H1 (cell line): ENCODE measurements at regions not wholly inside any gene's neighbourhood (a gene's known extent, or its start where the extent isn't known, plus 50 kb on each side); places are given as distances from the start of the nearest gene placed in this dataset.

Source experiments
- CTCF ChIA-PET: fragments of 300-600 bp; sonication (Branson Sonifier 250); formaldehyde crosslinking; loops from one replicate; lab custom pipeline; 2021; ENCODE audit not compliant: partially characterized antibody; lab: Charles Lee
- POLR2A ChIA-PET: fragments of 300-600 bp; sonication (Branson Sonifier 250); formaldehyde crosslinking; loops from one replicate; lab custom pipeline; 2021; ENCODE audit warnings: inconsistent platforms; ENCODE audit not compliant: partially characterized antibody; lab: Charles Lee
- DNase-seq, 2 experiments: peaks; one replicate each; pipeline versions ENCODE4 v3.0.0 to v3.0.0-alpha.2; 2010 to 2022; ENCODE audit warnings: low spot score in 2 of 2, low read depth in 1 of 2, mixed read lengths in 1 of 2
- FAIRE-seq: peaks from 2 replicates; lab custom pipeline; 2011; peaks lifted over from hg19 to GRCh38; lab: Jason Lieb, UNC
- H2AFZ ChIP-seq: 2 replicates; pipeline ENCODE4 v1.8.1; 2012; ENCODE audit warnings: low read length, inconsistent platforms
- H2AK5ac ChIP-seq: 2 replicates; pipeline ENCODE4 v1.6.1; 2013; ENCODE audit warnings: low read depth, low read length
- H2BK120ac ChIP-seq: replicated peaks from 2 replicates; pipeline ENCODE3; 2013; ENCODE audit warnings: low read depth, low read length, inconsistent platforms
- H2BK12ac ChIP-seq: 2 replicates; pipeline ENCODE4 v1.6.1; 2013; ENCODE audit warnings: low read depth, low read length
- H2BK15ac ChIP-seq: 2 replicates; pipeline ENCODE4 v1.6.1; 2013; ENCODE audit warnings: low read length
- H2BK20ac ChIP-seq: 2 replicates; pipeline ENCODE4 v1.6.1; 2013; ENCODE audit warnings: low read length
- H2BK5ac ChIP-seq: 2 replicates; pipeline ENCODE4 v1.6.1; 2013; ENCODE audit warnings: low read depth, low read length
- H3K14ac ChIP-seq: 2 replicates; pipeline ENCODE4 v1.6.1; 2013; ENCODE audit warnings: inconsistent platforms; ENCODE audit not compliant: insufficient read length
- H3K18ac ChIP-seq: 2 replicates; pipeline ENCODE4 v1.6.1; 2013; ENCODE audit warnings: low read length; ENCODE audit errors: extremely low read depth
- H3K23ac ChIP-seq: 2 replicates; pipeline ENCODE4 v1.6.1; 2013; ENCODE audit warnings: inconsistent platforms; ENCODE audit not compliant: insufficient read length
- H3K23me2 ChIP-seq: 2 replicates; pipeline ENCODE4 v1.6.1; 2013; ENCODE audit warnings: low read depth, low read length
- H3K27ac ChIP-seq: 2 replicates; pipeline ENCODE4 v1.6.1; 2011; ENCODE audit warnings: low read depth, low read length, inconsistent platforms
- H3K27me3 ChIP-seq, 4 experiments: replicated peaks in 1 of 4; 1 replicate in 1 of 4; 2 replicates in 3 of 4; pipeline versions ENCODE4 v1.6.1 to v1.8.1; 2011 to 2013; ENCODE audit warnings: low read length in 3 of 4, mild to moderate bottlenecking in 3 of 4, inconsistent platforms in 2 of 4, mixed read lengths in 2 of 4, moderate library complexity in 1 of 4; ENCODE audit not compliant: control insufficient read depth in 3 of 4, insufficient read depth in 3 of 4; ENCODE audit errors: extremely low read depth in 1 of 4
- H3K36me3 ChIP-seq, 4 experiments: 2 replicates each; pipeline versions ENCODE4 v1.6.1 to v1.8.1; 2011 to 2013; ENCODE audit warnings: mild to moderate bottlenecking in 4 of 4, low read length in 3 of 4, moderate library complexity in 2 of 4, control low read depth in 1 of 4, inconsistent platforms in 1 of 4; ENCODE audit not compliant: insufficient read depth in 4 of 4, control insufficient read depth in 2 of 4
- H3K4ac ChIP-seq: replicated peaks from 2 replicates; pipeline ENCODE3; 2013; ENCODE audit warnings: low read length, low read depth, mixed read lengths, inconsistent platforms; ENCODE audit not compliant: insufficient read length
- H3K4me1 ChIP-seq, 4 experiments: replicated peaks in 1 of 4; 1 replicate in 1 of 4; 2 replicates in 3 of 4; pipeline versions ENCODE4 v1.6.1 to v1.8.1; 2011 to 2013; ENCODE audit warnings: low read length in 3 of 4, inconsistent platforms in 2 of 4, mixed read lengths in 1 of 4; ENCODE audit not compliant: insufficient read depth in 4 of 4, control insufficient read depth in 3 of 4
- H3K4me2 ChIP-seq, 2 experiments: 2 replicates each; pipeline versions ENCODE4 v1.6.1 to v1.8.1; 2011 to 2013; ENCODE audit warnings: low read depth in 2 of 2, low read length in 2 of 2, control low read depth in 1 of 2, inconsistent platforms in 1 of 2, mild to moderate bottlenecking in 1 of 2; ENCODE audit not compliant: insufficient read depth in 1 of 2
- H3K4me3 ChIP-seq, 4 experiments: fragments of 200-600, 300-600 bp in 1 of 4; sonication (generic), shearing (Covaris generic), sonication (Bioruptor Twin) in 1 of 4; 2 replicates each; pipeline versions ENCODE4 v1.5.1 to v1.8.1; 2011 to 2016; ENCODE audit warnings: low read length in 4 of 4, low read depth in 3 of 4, control low read depth in 2 of 4, inconsistent platforms in 2 of 4, mild to moderate bottlenecking in 2 of 4, mixed read lengths in 1 of 4, moderate library complexity in 1 of 4; ENCODE audit not compliant: insufficient read depth in 2 of 4; ENCODE audit errors: extremely low read depth in 1 of 4
- H3K56ac ChIP-seq: replicated peaks from 2 replicates; pipeline ENCODE3; 2013; ENCODE audit warnings: low read depth, mild to moderate bottlenecking, mixed read lengths, low read length, inconsistent platforms; ENCODE audit not compliant: insufficient read length
- H3K79me1 ChIP-seq: 2 replicates; pipeline ENCODE4 v1.6.1; 2013; ENCODE audit warnings: low read depth, low read length, control low read depth
- H3K79me2 ChIP-seq, 2 experiments: 2 replicates each; pipeline versions ENCODE4 v1.6.1 to v1.8.1; 2012 to 2013; ENCODE audit warnings: low read length in 2 of 2, mild to moderate bottlenecking in 2 of 2, inconsistent platforms in 1 of 2; ENCODE audit not compliant: insufficient read depth in 2 of 2, control insufficient read depth in 1 of 2
- H3K9ac ChIP-seq, 4 experiments: replicated peaks in 1 of 4; 1 replicate in 1 of 4; 2 replicates in 3 of 4; pipeline versions ENCODE4 v1.6.1 to v1.8.1; 2011 to 2013; ENCODE audit warnings: low read depth in 3 of 4, low read length in 3 of 4, control low read depth in 2 of 4, mild to moderate bottlenecking in 2 of 4, moderate library complexity in 2 of 4, inconsistent platforms in 1 of 4; ENCODE audit errors: extremely low read depth in 1 of 4
- H3K9me3 ChIP-seq, 2 experiments: 2 replicates each; pipeline versions ENCODE4 v1.6.1 to v1.8.1; 2012 to 2013; ENCODE audit warnings: mild to moderate bottlenecking in 2 of 2, moderate library complexity in 2 of 2, control low read depth in 1 of 2, inconsistent platforms in 1 of 2, low read depth in 1 of 2, low read length in 1 of 2, mixed read lengths in 1 of 2; ENCODE audit not compliant: insufficient read depth in 2 of 2
- H4K20me1 ChIP-seq, 2 experiments: replicated peaks in 1 of 2; 2 replicates each; pipeline versions ENCODE3 to v1.8.1; 2011 to 2013; ENCODE audit warnings: inconsistent platforms in 2 of 2, low read length in 2 of 2, mild to moderate bottlenecking in 1 of 2; ENCODE audit not compliant: insufficient read depth in 2 of 2, control insufficient read depth in 1 of 2
- H4K5ac ChIP-seq: 2 replicates; pipeline ENCODE4 v1.6.1; 2013; ENCODE audit warnings: low read length, low read depth, mixed read lengths, inconsistent platforms; ENCODE audit not compliant: insufficient read length
- H4K8ac ChIP-seq: 2 replicates; pipeline ENCODE4 v1.8.0; 2013; ENCODE audit warnings: mild to moderate bottlenecking, moderate library complexity, low read length, inconsistent platforms; ENCODE audit not compliant: insufficient read depth; ENCODE audit errors: extremely low read depth
- H4K91ac ChIP-seq: replicated peaks from 2 replicates; pipeline ENCODE3; 2013; ENCODE audit warnings: low read length, mixed read lengths, inconsistent platforms; ENCODE audit not compliant: insufficient read length
- BRCA1 ChIP-seq: IDR thresholded peaks from 2 replicates; pipeline ENCODE4 v1.6.1; 2012; ENCODE audit warnings: low read depth, low read length, improper control_type of control experiment
- CHD1 ChIP-seq: IDR thresholded peaks from 2 replicates; pipeline ENCODE4 v1.6.1; 2012; ENCODE audit warnings: low read depth, low read length, improper control_type of control experiment
- EZH2 ChIP-seq: fragments of 200-600 bp; sonication (generic); IDR thresholded peaks from 2 replicates; pipeline ENCODE4 v1.7.1; 2012; ENCODE audit warnings: low read depth, mild to moderate bottlenecking, moderate library complexity, low read length, inconsistent platforms; ENCODE audit not compliant: severe bottlenecking
- NANOG ChIP-seq: IDR thresholded peaks from 2 replicates; pipeline ENCODE4 v1.6.1; 2011; ENCODE audit warnings: low read length, low read depth, mild to moderate bottlenecking, inconsistent platforms; ENCODE audit not compliant: insufficient read depth, poor library complexity, severe bottlenecking
- RBBP5 ChIP-seq: IDR thresholded peaks from 2 replicates; pipeline ENCODE4 v1.7.1; 2012; ENCODE audit warnings: low read depth, mild to moderate bottlenecking, inconsistent platforms, low read length, moderate library complexity, borderline replicate concordance
- RFX5 ChIP-seq: IDR thresholded peaks from 2 replicates; pipeline ENCODE4 v1.6.1; 2011; ENCODE audit warnings: low read depth, low read length, improper control_type of control experiment, borderline replicate concordance
- SAP30 ChIP-seq: fragments of 300-600 bp; sonication (generic); IDR thresholded peaks from 2 replicates; pipeline ENCODE4 v1.7.1; 2012; ENCODE audit warnings: low read length, moderate library complexity, mild to moderate bottlenecking, inconsistent platforms; ENCODE audit not compliant: insufficient read depth, insufficient replicate concordance
- SRF ChIP-seq: IDR thresholded peaks from 2 replicates; pipeline ENCODE4 v1.6.1; 2011; ENCODE audit warnings: mild to moderate bottlenecking, low read depth, low read length, moderate library complexity
- SUZ12 ChIP-seq: fragments of 200-600 bp; sonication (generic); IDR thresholded peaks from 2 replicates; pipeline ENCODE4 v1.6.1; 2012; ENCODE audit warnings: mild to moderate bottlenecking, inconsistent platforms, low read length, moderate library complexity, mixed read lengths
- TAF7 ChIP-seq: optimal IDR thresholded peaks from 2 replicates; pipeline ENCODE3; 2011; ENCODE audit warnings: low read depth, mild to moderate bottlenecking, inconsistent platforms, low read length, moderate library complexity, borderline replicate concordance
- TCF12 ChIP-seq: IDR thresholded peaks from 2 replicates; pipeline ENCODE4 v1.6.1; 2011; ENCODE audit warnings: low read depth, mild to moderate bottlenecking, low read length
- WGBS, 2 experiments: shearing (Covaris generic) in 1 of 2; methylation state at CpG; one replicate each; pipeline versions ENCODE4 v1.1.6 to v1.1.7; 2013 to 2015; ENCODE audit warnings: low lambda C conversion rate in 2 of 2, mixed read lengths in 2 of 2, inconsistent platforms in 1 of 2, low coverage in 1 of 2, missing lambda C conversion rate in 1 of 2; ENCODE audit not compliant: insufficient replicate concordance in 2 of 2, insufficient coverage in 1 of 2, insufficient read length in 1 of 2; ENCODE audit errors: extremely low coverage in 1 of 2, missing lambda C conversion rate in 1 of 2; 5-methylcytosine and 5-hydroxymethylcytosine counted together

DNA sequence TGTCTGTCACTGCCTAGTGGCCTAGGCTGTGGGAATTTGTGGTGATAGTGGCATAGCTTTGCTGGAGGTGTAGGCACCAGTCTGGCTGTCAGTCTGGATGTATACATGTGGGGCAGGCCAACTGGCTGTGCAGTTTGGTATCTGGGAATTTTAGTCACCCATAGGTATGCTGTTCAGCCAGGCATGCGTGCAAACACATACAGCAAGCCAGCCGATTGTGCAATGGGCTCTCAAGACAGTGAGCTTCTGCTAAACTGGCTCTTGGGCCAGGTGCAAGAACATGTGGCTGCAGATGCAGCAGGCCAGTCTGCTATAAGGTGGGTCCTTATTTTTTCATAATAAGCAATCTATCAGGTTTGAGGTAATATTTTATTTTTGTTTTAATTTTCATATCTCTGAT lies 87.1 kb upstream of the PLSCR5 start:
- Histone ChIP-seq H3K4ac (no peak overlapping the region), H3K56ac (no peak overlapping the region), H2BK120ac (no peak overlapping the region), H3K18ac (no peak overlapping the region), H4K8ac (no peak overlapping the region), H2BK20ac (no peak overlapping the region), H3K4me1 (no peaks in the 10 kb centered on the region), H3K4me3 (no peak overlapping the region), H3K23ac (no peak overlapping the region), H3K9ac (no peak overlapping the region), H3K23me2 (no peaks in the 10 kb centered on the region), H3K14ac (no peak overlapping the region), H4K5ac (no peak overlapping the region), H2BK5ac (no peak overlapping the region), H3K9me3 (no peaks in the 10 kb centered on the region), H4K91ac (no peak overlapping the region), H3K36me3 (no peaks in the 10 kb centered on the region), H3K27ac (no peak overlapping the region), H3K4me2 (no peak overlapping the region), H2AFZ (no peak overlapping the region), H3K79me1 (no peaks in the 10 kb centered on the region), H3K79me2 (no peaks in the 10 kb centered on the region), H2AK5ac (no peak overlapping the region), H4K20me1 (no peaks in the 10 kb centered on the region), H2BK12ac (no peak overlapping the region), H2BK15ac (no peak overlapping the region), H3K27me3 (no peaks in the 10 kb centered on the region)
- FAIRE-seq, result no peak
- TF ChIP-seq TCF12, result no peak
- TF ChIP-seq SAP30, result no peak
- TF ChIP-seq RFX5, result no peak
- no peak for TF ChIP-seq SRF
- TF ChIP-seq RBBP5, result no peak
- no peak for TF ChIP-seq SUZ12
- TF ChIP-seq EZH2, result no peak
- TF ChIP-seq CHD1, result no peak
- no peak for TF ChIP-seq NANOG
- TF ChIP-seq TAF7, result no peak
- no peak for TF ChIP-seq BRCA1
- ChIA-PET CTCF (no interaction called here), POLR2A (no interaction called here)
- no peak for DNase-seq
- 94% methylated on average over 2 of the region's 2 CpGs; no CpG with 5 or more reads in 1 of the 2 experiments for WGBS, 2 experiments
